Endothelial cell of umbilical vein (primary cell): ENCODE measurements at regions not wholly inside any gene's neighbourhood (a gene's known extent, or its start where the extent isn't known, plus 50 kb on each side); places are given as distances from the start of the nearest gene placed in this dataset.

Source experiments
- BruUV-seq: library from RNA; stranded (reverse); fragments of 400-500 nt; replicated peaks from 2 replicates; lab custom pipeline; 2021; lab: Mats Ljungman, UMichigan
- CTCF ChIA-PET: fragments of 300-600, 350-600 bp; sonication (Branson Sonifier 250); formaldehyde crosslinking; loops from one replicate; lab custom pipeline; 2021; ENCODE audit warnings: antibody characterized with exemption, inconsistent platforms; lab: Charles Lee
- POLR2A ChIA-PET: fragments of 300-600, 350-600 bp; sonication (Branson Sonifier 250); formaldehyde crosslinking; loops from one replicate; lab custom pipeline; 2021; ENCODE audit warnings: antibody characterized with exemption, inconsistent platforms; lab: Charles Lee
- DNase-seq: peaks from one replicate; pipeline ENCODE4 v3.0.0-alpha.2; 2011; ENCODE audit warnings: low read depth, low spot score
- FAIRE-seq: peaks from 2 replicates; lab custom pipeline; 2011; peaks lifted over from hg19 to GRCh38; lab: Jason Lieb, UNC
- H2AFZ ChIP-seq: 2 replicates; pipeline ENCODE4 v1.6.0; 2012; ENCODE audit warnings: low read depth, low read length, control low read depth, inconsistent platforms
- H3K27ac ChIP-seq: 2 replicates; pipeline ENCODE4 v1.5.1; 2011; ENCODE audit warnings: low read depth, mild to moderate bottlenecking, control low read depth, low read length, moderate library complexity; ENCODE audit not compliant: insufficient read depth
- H3K27me3 ChIP-seq, 2 experiments: 2 replicates each; pipeline versions ENCODE4 v1.6.0 to v1.6.1; 2011; ENCODE audit warnings: low read length in 2 of 2, mixed read lengths in 1 of 2; ENCODE audit not compliant: control insufficient read depth in 2 of 2, insufficient read depth in 2 of 2
- H3K36me3 ChIP-seq, 2 experiments: 2 replicates in 1 of 2; 3 replicates in 1 of 2; pipeline ENCODE4 v1.5.1; 2011; ENCODE audit warnings: low read length in 2 of 2, mild to moderate bottlenecking in 1 of 2, moderate library complexity in 1 of 2; ENCODE audit not compliant: control insufficient read depth in 2 of 2, insufficient read depth in 2 of 2; ENCODE audit errors: extremely low read depth in 1 of 2
- H3K4me1 ChIP-seq: 3 replicates; pipeline ENCODE4 v1.5.1; 2011; ENCODE audit warnings: mild to moderate bottlenecking, low read length; ENCODE audit not compliant: control insufficient read depth, insufficient read depth; ENCODE audit errors: extremely low read depth
- H3K4me2 ChIP-seq: 2 replicates; pipeline ENCODE4 v1.6.1; 2011; ENCODE audit warnings: low read length, control low read depth, mixed read lengths; ENCODE audit not compliant: insufficient read depth
- H3K4me3 ChIP-seq, 3 experiments: fragments of 200-600 bp in 1 of 3; sonication (generic), shearing (Covaris generic) in 1 of 3; replicated peaks in 1 of 3; 2 replicates each; pipeline ENCODE4 v1.5.1; 2011 to 2016; ENCODE audit warnings: control low read depth in 3 of 3, low read length in 3 of 3, mild to moderate bottlenecking in 2 of 3, inconsistent platforms in 1 of 3, low read depth in 1 of 3, moderate library complexity in 1 of 3; ENCODE audit not compliant: insufficient read depth in 1 of 3
- H3K79me2 ChIP-seq: 2 replicates; pipeline ENCODE4 v1.6.0; 2012; ENCODE audit warnings: low read length, inconsistent platforms; ENCODE audit not compliant: control insufficient read depth, insufficient read depth
- H3K9ac ChIP-seq: replicated peaks from 2 replicates; pipeline ENCODE3; 2011; ENCODE audit warnings: low read length, control low read depth; ENCODE audit not compliant: insufficient read depth; ENCODE audit errors: extremely low read depth
- H3K9me1 ChIP-seq: replicated peaks from 3 replicates; pipeline ENCODE4 v1.6.0; 2011; ENCODE audit warnings: mild to moderate bottlenecking, low read length; ENCODE audit not compliant: control insufficient read depth, insufficient read depth; ENCODE audit errors: extremely low read depth
- H3K9me3 ChIP-seq: replicated peaks from 2 replicates; pipeline ENCODE4 v1.5.1; 2012; ENCODE audit warnings: low read length, inconsistent platforms; ENCODE audit not compliant: control insufficient read depth, insufficient read depth
- H4K20me1 ChIP-seq: replicated peaks from 2 replicates; pipeline ENCODE3; 2011; ENCODE audit warnings: mild to moderate bottlenecking, low read length; ENCODE audit not compliant: control insufficient read depth, insufficient read depth; ENCODE audit errors: extremely low read depth
- CTCF ChIP-seq, 2 donors: IDR thresholded peaks; 1 replicate in 1 of 2; 2 replicates in 1 of 2; pipeline ENCODE4 v1.5.1; 2011; ENCODE audit warnings: low read length in 2 of 2, mild to moderate bottlenecking in 2 of 2, moderate library complexity in 2 of 2, control low read depth in 1 of 2, inconsistent platforms in 1 of 2, low read depth in 1 of 2; ENCODE audit not compliant: insufficient read depth in 1 of 2; ENCODE audit errors: extremely low read depth in 1 of 2
- EZH2 ChIP-seq: IDR thresholded peaks from 2 replicates; pipeline ENCODE4 v1.6.1; 2012; ENCODE audit warnings: borderline replicate concordance, low read depth, mild to moderate bottlenecking, moderate library complexity, low read length, inconsistent platforms; ENCODE audit not compliant: severe bottlenecking
- FOS ChIP-seq: IDR thresholded peaks from 2 replicates; pipeline ENCODE4 v1.6.1; 2011; ENCODE audit warnings: mild to moderate bottlenecking, low read length, moderate library complexity, borderline replicate concordance; ENCODE audit not compliant: insufficient read depth
- GATA2 ChIP-seq: IDR thresholded peaks from 2 replicates; pipeline ENCODE4 v1.7.0; 2011; ENCODE audit warnings: low read depth, mild to moderate bottlenecking, moderate library complexity, mixed read lengths, low read length; ENCODE audit not compliant: insufficient read length, insufficient read depth
- JUN ChIP-seq: IDR thresholded peaks from 2 replicates; pipeline ENCODE4 v1.6.1; 2011; ENCODE audit warnings: borderline replicate concordance, low read depth; ENCODE audit not compliant: insufficient read length, insufficient read depth
- MAX ChIP-seq: IDR thresholded peaks from 2 replicates; pipeline ENCODE4 v1.6.1; 2011; ENCODE audit not compliant: insufficient read depth, insufficient read length
- MYC ChIP-seq: IDR thresholded peaks from one replicate; pipeline ENCODE4 v1.6.1; 2011; ENCODE audit warnings: mild to moderate bottlenecking, low read depth, low read length
- POLR2A ChIP-seq: IDR thresholded peaks from 2 replicates; pipeline ENCODE4 v1.6.1; 2012; ENCODE audit warnings: low read depth, mild to moderate bottlenecking, control low read depth, low read length
- POLR2AphosphoS5 ChIP-seq: IDR thresholded peaks from 2 replicates; pipeline ENCODE4 v1.6.1; 2012; ENCODE audit warnings: low read depth, mild to moderate bottlenecking, control low read depth, low read length, moderate library complexity; ENCODE audit not compliant: insufficient read depth
- dilution Hi-C: fragments of 300-500 bp; cut with MboI; formaldehyde crosslinking; loops from one replicate; pipeline ENCODE4 v1.15.0; 2019; ENCODE audit warnings: low sequenced_read_pairs; ENCODE audit not compliant: extremely low pct_ligation_motif_present
- intact Hi-C: fragments of 100-400 bp; cut with micrococcal nuclease; formaldehyde crosslinking; loops from one replicate; pipeline ENCODE4 v1.10.0; 2022

- intact Hi-C loops (no loop called here), dilution Hi-C loops (no loop called here)
- Histone ChIP-seq H3K79me2 (no peaks in the 10 kb centered on the region), H3K9me1 (no peaks in the 10 kb centered on the region), H3K27ac (no peak overlapping the region), H3K9ac (no peak overlapping the region), H3K9me3 (no peaks in the 10 kb centered on the region), H2AFZ (no peak overlapping the region), H4K20me1 (peaks cover 2% of the 10 kb centered on the region), H3K27me3 (no peaks in the 10 kb centered on the region), H3K4me1 (peaks cover 7% of the 10 kb centered on the region), H3K4me3 (no peak overlapping the region), H3K36me3 (peaks cover 8 to 10% of the 10 kb centered on the region in 2 experiments), H3K4me2 (no peak overlapping the region)
- no peak for FAIRE-seq
- ChIA-PET CTCF (no interaction called here), POLR2A (no interaction called here)
- TF ChIP-seq MYC (no peak), JUN (no peak), POLR2A (no peak), POLR2AphosphoS5 (no peak), CTCF (IDR thresholded peaks at IDR 0.05; ENCODE audit: extremely low read depth in 1 of 2, insufficient read depth in 1 of 2, low read depth in 1 of 2, low read length in 2 of 2) (no peak), EZH2 (no peak), FOS (no peak), MAX (no peak), GATA2 (no peak)
- DNase-seq, result no peak
- BruUV-seq, result no TSS peak
These were observed 293.5 kb downstream of the UTRN start for GRCh38 chr6:144578385-144579350.
